Esophagus squamous epithelium (tissue), 4 donors: ENCODE measurements at regions not wholly inside any gene's neighbourhood (a gene's known extent, or its start where the extent isn't known, plus 50 kb on each side); places are given as distances from the start of the nearest gene placed in this dataset.

ENCODE experiments used
- CTCF ChIP-seq, 6 experiments: fragments of 450-650 bp in 4 of 6; fragments of 200-600 bp in 2 of 6; sonication (generic) in 2 of 6; IDR thresholded peaks; one replicate each; pipeline ENCODE4 v1.5.1; 2016 to 2019; ENCODE audit warnings: antibody characterized with exemption in 6 of 6, mild to moderate bottlenecking in 4 of 6, moderate library complexity in 4 of 6
- POLR2A ChIP-seq, 4 donors: fragments of 450-650 bp; IDR thresholded peaks; one replicate each; pipeline ENCODE4 v1.6.1; 2017; ENCODE audit warnings: antibody characterized with exemption in 4 of 4, mild to moderate bottlenecking in 4 of 4, moderate library complexity in 3 of 4

GRCh38 chr13:56988543-56988942 is 152.2 kb upstream of the PRR20A start:
- TF ChIP-seq CTCF (IDR thresholded peaks at IDR 0.05) = no peak
- TF ChIP-seq POLR2A (IDR thresholded peaks at IDR 0.05) = no peak
